Stimulated activated CD8-positive, alpha-beta memory T cell treated with anti-CD3 and anti-CD28 coated beads, Interleukin-2, amount 100 ng/mL, for 1 hour (primary cell): ENCODE measurements at regions not wholly inside any gene's neighbourhood (a gene's known extent, or its start where the extent isn't known, plus 50 kb on each side); places are given as distances from the start of the nearest gene placed in this dataset.
"Not testable (repeated sequence)": the region's sequence is repeated elsewhere in the genome, so short reads cannot be mapped to it uniquely, and the experiment has no call there.

Experiments
- DNase-seq, 2 donors: peaks; one replicate each; pipeline ENCODE4 v3.0.0-alpha.2; 2020; ENCODE audit warnings: low read depth in 2 of 2

- no peak for DNase-seq
Measured at GRCh38 chr16:26787924-26788323, 278.8 kb upstream of the C16orf82 start.

- DNase-seq = no peak
Measured at GRCh38 chr16:26791169-26791568, 275.6 kb upstream of the C16orf82 start.

GRCh38 chr16:26795184-26795583 lies 271.5 kb upstream of the C16orf82 start:
- DNase-seq = no peak

- no peak for DNase-seq
Measured at GRCh38 chr16:26801628-26802027, 265.1 kb upstream of the C16orf82 start.

- DNase-seq = no peak
Measured at GRCh38 chr16:26802440-26802839, 264.3 kb upstream of the C16orf82 start.

- no peak for DNase-seq
Measured at GRCh38 chr16:26802965-26803364, 263.8 kb upstream of the C16orf82 start.

- DNase-seq = no peak
Measured at GRCh38 chr16:26806657-26807056, 260.1 kb upstream of the C16orf82 start.

GRCh38 chr16:26809461-26809860 lies 257.3 kb upstream of the C16orf82 start:
- DNase-seq = no peak

GRCh38 chr16:26816266-26816665 lies 250.5 kb upstream of the C16orf82 start:
- DNase-seq = no peak

- DNase-seq = no peak
Measured at GRCh38 chr16:26816885-26817571, 249.7 kb upstream of the C16orf82 start.

GRCh38 chr16:26818393-26818792 lies 248.3 kb upstream of the C16orf82 start:
- no peak for DNase-seq

- DNase-seq = no peak
Measured at GRCh38 chr16:26824469-26824868, 242.3 kb upstream of the C16orf82 start.

- DNase-seq = no peak
Measured at GRCh38 chr16:26826500-26826899, 240.2 kb upstream of the C16orf82 start.

GRCh38 chr16:26827386-26827785 lies 239.3 kb upstream of the C16orf82 start:
- DNase-seq = no peak

- no peak for DNase-seq
Measured at GRCh38 chr16:26830428-26831127, 236.1 kb upstream of the C16orf82 start.

- DNase-seq = not testable (repeated sequence)
Measured at GRCh38 chr16:26836114-26836513, 230.6 kb upstream of the C16orf82 start.

GRCh38 chr16:26838931-26839330 lies 227.8 kb upstream of the C16orf82 start:
- no peak for DNase-seq

GRCh38 chr16:26840691-26841090 lies 226.0 kb upstream of the C16orf82 start:
- DNase-seq = no peak

GRCh38 chr16:26856271-26856670 lies 210.5 kb upstream of the C16orf82 start:
- DNase-seq = no peak

- DNase-seq = no peak
Measured at GRCh38 chr16:26856791-26857190, 209.9 kb upstream of the C16orf82 start.

GRCh38 chr16:26857371-26857770 lies 209.4 kb upstream of the C16orf82 start:
- no peak for DNase-seq

GRCh38 chr16:26860506-26860905 lies 206.2 kb upstream of the C16orf82 start:
- no peak for DNase-seq

GRCh38 chr16:26863931-26864330 lies 202.8 kb upstream of the C16orf82 start:
- DNase-seq = no peak
